ENCODE measurements at regions not wholly inside any gene's neighbourhood (a gene's known extent, or its start where the extent isn't known, plus 50 kb on each side); places are given as distances from the start of the nearest gene placed in this dataset.

- TF ChIP-seq CTCF (IDR thresholded peaks at IDR 0.05 in 8 of 11, conservative IDR thresholded peaks at IDR 0.05 in 3 of 11) (no peak), POLR2AphosphoS5 (IDR thresholded peaks at IDR 0.05) (no peak)
These were observed 198.7 kb upstream of the SLITRK1 start for GRCh38 chr13:84080748-84081530.
